CD4-positive, alpha-beta T cell treated with Interleukin-17A for 4 hours (primary cell): ENCODE measurements at regions not wholly inside any gene's neighbourhood (a gene's known extent, or its start where the extent isn't known, plus 50 kb on each side); places are given as distances from the start of the nearest gene placed in this dataset.

Source experiments
- DNase-seq: peaks from one replicate; pipeline ENCODE4 v3.0.0-alpha.2; 2020; ENCODE audit warnings: mixed read lengths

GRCh38 chr18:73274812-73275621 is 407.2 kb upstream of the NETO1 start:
- no peak for DNase-seq

GRCh38 chr18:73270920-73271634 is 403.3 kb upstream of the NETO1 start:
- no peak for DNase-seq

GRCh38 chr18:73264562-73264921 is 396.8 kb upstream of the NETO1 start:
- DNase-seq: no peak

GRCh38 chr18:73261923-73262322 is 394.1 kb upstream of the NETO1 start:
- no peak for DNase-seq

- DNase-seq: no peak
These were observed 393.5 kb upstream of the NETO1 start for GRCh38 chr18:73261243-73261642.

- no peak for DNase-seq
These were observed 390.7 kb upstream of the NETO1 start for GRCh38 chr18:73258375-73259087.

GRCh38 chr18:73254564-73254963 is 386.8 kb upstream of the NETO1 start:
- no peak for DNase-seq

GRCh38 chr18:73249030-73249429 is 381.2 kb upstream of the NETO1 start:
- DNase-seq: no peak

GRCh38 chr18:73246763-73247162 is 379.0 kb upstream of the NETO1 start:
- DNase-seq: no peak

- DNase-seq: no peak
These were observed 377.6 kb upstream of the NETO1 start for GRCh38 chr18:73245345-73245744.

GRCh38 chr18:73244401-73244800 is 376.6 kb upstream of the NETO1 start:
- DNase-seq: no peak

GRCh38 chr18:73240899-73241298 is 373.1 kb upstream of the NETO1 start:
- DNase-seq: no peak

GRCh38 chr18:73235921-73236320 is 368.1 kb upstream of the NETO1 start:
- DNase-seq: no peak

GRCh38 chr18:73235491-73235890 is 367.7 kb upstream of the NETO1 start:
- DNase-seq: no peak

- DNase-seq: no peak
These were observed 365.1 kb upstream of the NETO1 start for GRCh38 chr18:73232933-73233332.

GRCh38 chr18:73220663-73221062 is 352.9 kb upstream of the NETO1 start:
- no peak for DNase-seq

- DNase-seq: no peak
These were observed 350.5 kb upstream of the NETO1 start for GRCh38 chr18:73218293-73218692.

GRCh38 chr18:73214970-73215369 is 347.2 kb upstream of the NETO1 start:
- no peak for DNase-seq

GRCh38 chr18:73212442-73212841 is 344.7 kb upstream of the NETO1 start:
- no peak for DNase-seq

GRCh38 chr18:73201940-73202339 is 334.2 kb upstream of the NETO1 start:
- no peak for DNase-seq

- no peak for DNase-seq
These were observed 331.4 kb upstream of the NETO1 start for GRCh38 chr18:73199151-73199550.

- no peak for DNase-seq
These were observed 321.9 kb upstream of the NETO1 start for GRCh38 chr18:73189718-73190117.

GRCh38 chr18:73168236-73168635 is 300.4 kb upstream of the NETO1 start:
- DNase-seq: no peak

GRCh38 chr18:73164430-73164829 is 296.6 kb upstream of the NETO1 start:
- DNase-seq: no peak
